ENCODE measurements at regions not wholly inside any gene's neighbourhood (a gene's known extent, or its start where the extent isn't known, plus 50 kb on each side); places are given as distances from the start of the nearest gene placed in this dataset.

DNA sequence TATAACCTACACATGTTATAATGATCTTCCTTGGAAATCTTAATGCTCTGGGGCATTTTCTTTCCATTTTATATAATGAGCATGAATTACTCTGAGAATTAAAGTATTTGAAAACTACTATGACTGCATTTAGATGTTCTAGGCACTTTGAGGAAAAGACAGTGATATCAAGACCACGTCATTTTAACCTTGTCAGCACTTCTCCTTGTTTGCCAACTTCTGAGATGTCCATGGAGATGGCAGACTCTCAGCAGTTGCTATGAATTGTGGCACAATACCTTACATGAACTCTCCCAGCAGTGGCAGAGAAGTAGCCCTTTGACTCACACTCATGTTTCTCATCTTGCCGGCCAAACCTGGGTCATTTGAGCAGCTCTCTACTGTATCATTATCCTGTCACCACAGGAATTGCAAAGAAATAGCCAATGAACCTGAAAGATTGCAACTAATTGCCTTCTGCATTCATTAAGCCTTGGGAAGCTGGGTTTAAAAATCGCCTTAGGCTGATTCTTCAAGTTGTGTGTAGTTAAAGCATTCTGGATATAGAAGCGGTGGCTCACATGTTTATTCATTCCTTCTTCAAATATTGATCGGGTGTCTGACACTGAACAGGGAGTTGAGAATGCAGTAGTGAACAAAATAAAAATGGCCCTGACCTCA is 272.2 kb upstream of the CFAP20DC start:
- Histone ChIP-seq H3K4me1 (ENCODE audit: insufficient read depth, poor library complexity, severe bottlenecking) (peaks cover 3% of the 10 kb centered on the region), H3K4me3 (ENCODE audit: severe bottlenecking) (no peak overlapping the region), H3K27ac (ENCODE audit: poor library complexity, severe bottlenecking) (no peak overlapping the region), H3K9me3 (ENCODE audit: severe bottlenecking) (no peaks in the 10 kb centered on the region), H3K36me3 (ENCODE audit: low read depth) (no peaks in the 10 kb centered on the region), H3K27me3 (ENCODE audit: insufficient read depth, poor library complexity, severe bottlenecking) (no peaks in the 10 kb centered on the region)
- TF ChIP-seq, protein P1, sequence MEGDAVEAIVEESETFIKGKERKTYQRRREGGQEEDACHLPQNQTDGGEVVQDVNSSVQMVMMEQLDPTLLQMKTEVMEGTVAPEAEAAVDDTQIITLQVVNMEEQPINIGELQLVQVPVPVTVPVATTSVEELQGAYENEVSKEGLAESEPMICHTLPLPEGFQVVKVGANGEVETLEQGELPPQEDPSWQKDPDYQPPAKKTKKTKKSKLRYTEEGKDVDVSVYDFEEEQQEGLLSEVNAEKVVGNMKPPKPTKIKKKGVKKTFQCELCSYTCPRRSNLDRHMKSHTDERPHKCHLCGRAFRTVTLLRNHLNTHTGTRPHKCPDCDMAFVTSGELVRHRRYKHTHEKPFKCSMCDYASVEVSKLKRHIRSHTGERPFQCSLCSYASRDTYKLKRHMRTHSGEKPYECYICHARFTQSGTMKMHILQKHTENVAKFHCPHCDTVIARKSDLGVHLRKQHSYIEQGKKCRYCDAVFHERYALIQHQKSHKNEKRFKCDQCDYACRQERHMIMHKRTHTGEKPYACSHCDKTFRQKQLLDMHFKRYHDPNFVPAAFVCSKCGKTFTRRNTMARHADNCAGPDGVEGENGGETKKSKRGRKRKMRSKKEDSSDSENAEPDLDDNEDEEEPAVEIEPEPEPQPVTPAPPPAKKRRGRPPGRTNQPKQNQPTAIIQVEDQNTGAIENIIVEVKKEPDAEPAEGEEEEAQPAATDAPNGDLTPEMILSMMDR (IDR thresholded peaks at IDR 0.05; ENCODE audit: poor library complexity, severe bottlenecking): no peak
- ATAC-seq (ENCODE audit: low read depth) (no peak), DNase-seq (ENCODE audit: low spot score) (no peak)

DNA sequence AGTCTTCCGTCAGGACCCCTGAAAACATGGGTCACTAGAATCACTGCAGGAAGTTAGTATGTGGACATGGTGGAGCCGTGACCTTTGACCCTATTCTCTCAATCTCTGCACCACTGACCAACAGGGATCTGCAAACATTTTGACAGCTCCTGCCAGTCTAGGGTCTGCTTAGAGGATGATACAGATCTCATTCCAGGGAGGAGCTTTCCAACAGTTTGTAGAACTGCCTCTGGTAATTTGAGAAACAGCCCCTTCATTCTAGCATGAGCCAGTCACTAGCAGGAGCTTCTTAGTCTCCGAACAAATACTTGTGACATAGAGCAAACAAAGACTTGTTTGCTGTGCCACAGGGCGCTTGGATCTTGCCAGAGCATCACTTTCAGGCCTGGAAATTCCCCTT is 270.3 kb upstream of the CFAP20DC start:
- Histone ChIP-seq H3K27me3 (ENCODE audit: insufficient read depth, poor library complexity, severe bottlenecking) (no peaks in the 10 kb centered on the region), H3K9me3 (ENCODE audit: severe bottlenecking) (no peaks in the 10 kb centered on the region), H3K27ac (ENCODE audit: poor library complexity, severe bottlenecking) (no peak overlapping the region), H3K4me3 (ENCODE audit: severe bottlenecking) (no peak overlapping the region), H3K4me1 (ENCODE audit: insufficient read depth, poor library complexity, severe bottlenecking) (no peaks in the 10 kb centered on the region), H3K36me3 (ENCODE audit: low read depth) (no peaks in the 10 kb centered on the region)
- ATAC-seq (ENCODE audit: low read depth) (no peak), DNase-seq (ENCODE audit: low spot score) (no peak)
- TF ChIP-seq, protein P1 (IDR thresholded peaks at IDR 0.05; ENCODE audit: poor library complexity, severe bottlenecking): no peak

DNA sequence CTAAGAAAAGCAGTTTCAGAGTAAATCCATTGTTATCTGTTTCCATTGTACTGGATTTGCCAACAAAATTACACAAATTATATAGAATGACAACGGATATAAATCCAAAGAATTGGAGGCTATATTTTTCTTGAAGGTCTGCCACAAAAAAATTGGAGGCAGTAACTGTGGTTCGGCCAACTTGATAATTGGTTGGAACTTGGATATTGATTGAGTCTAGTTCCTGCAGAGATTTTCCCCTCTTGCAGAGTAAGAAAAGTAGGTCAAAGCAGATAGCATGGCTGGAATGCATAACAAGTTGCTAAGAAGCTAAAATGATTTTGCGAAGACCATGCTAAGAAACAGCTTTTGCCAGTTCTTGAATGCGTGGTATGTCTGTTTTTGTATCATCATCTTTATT is 269.6 kb upstream of the CFAP20DC start:
- Histone ChIP-seq H3K9me3 (ENCODE audit: severe bottlenecking) (no peaks in the 10 kb centered on the region), H3K27ac (ENCODE audit: poor library complexity, severe bottlenecking) (no peak overlapping the region), H3K36me3 (ENCODE audit: low read depth) (no peaks in the 10 kb centered on the region), H3K4me1 (ENCODE audit: insufficient read depth, poor library complexity, severe bottlenecking) (no peaks in the 10 kb centered on the region), H3K4me3 (ENCODE audit: severe bottlenecking) (no peak overlapping the region), H3K27me3 (ENCODE audit: insufficient read depth, poor library complexity, severe bottlenecking) (no peaks in the 10 kb centered on the region)
- TF ChIP-seq, protein P1 (IDR thresholded peaks at IDR 0.05; ENCODE audit: poor library complexity, severe bottlenecking): no peak
- ATAC-seq (ENCODE audit: low read depth) (no peak), DNase-seq (ENCODE audit: low spot score) (no peak)

DNA sequence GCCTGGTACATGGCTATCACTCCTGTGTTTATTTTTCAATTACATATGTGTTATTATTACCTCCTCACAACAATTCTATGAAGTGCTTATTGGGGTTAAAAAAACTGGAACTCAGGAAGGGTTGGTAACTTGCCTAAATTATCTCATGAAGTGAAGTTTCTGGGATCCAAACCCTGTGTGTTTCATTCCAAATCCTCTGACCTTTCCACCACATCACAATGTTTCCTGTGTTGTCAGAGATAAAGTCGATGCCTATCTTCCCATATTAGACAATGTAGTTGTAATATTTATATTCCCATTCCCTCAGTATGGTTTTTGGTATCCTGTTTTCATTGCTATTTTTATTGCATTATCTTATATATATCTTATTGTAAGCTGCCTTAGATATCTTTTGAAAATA is 269.1 kb upstream of the CFAP20DC start:
- Histone ChIP-seq H3K27ac (ENCODE audit: poor library complexity, severe bottlenecking) (no peak overlapping the region), H3K4me3 (ENCODE audit: severe bottlenecking) (no peak overlapping the region), H3K4me1 (ENCODE audit: insufficient read depth, poor library complexity, severe bottlenecking) (no peaks in the 10 kb centered on the region), H3K36me3 (ENCODE audit: low read depth) (no peaks in the 10 kb centered on the region), H3K27me3 (ENCODE audit: insufficient read depth, poor library complexity, severe bottlenecking) (no peaks in the 10 kb centered on the region), H3K9me3 (ENCODE audit: severe bottlenecking) (no peaks in the 10 kb centered on the region)
- DNase-seq (ENCODE audit: low spot score) (no peak), ATAC-seq (ENCODE audit: low read depth) (no peak)
- TF ChIP-seq, protein P1 (IDR thresholded peaks at IDR 0.05; ENCODE audit: poor library complexity, severe bottlenecking): no peak

DNA sequence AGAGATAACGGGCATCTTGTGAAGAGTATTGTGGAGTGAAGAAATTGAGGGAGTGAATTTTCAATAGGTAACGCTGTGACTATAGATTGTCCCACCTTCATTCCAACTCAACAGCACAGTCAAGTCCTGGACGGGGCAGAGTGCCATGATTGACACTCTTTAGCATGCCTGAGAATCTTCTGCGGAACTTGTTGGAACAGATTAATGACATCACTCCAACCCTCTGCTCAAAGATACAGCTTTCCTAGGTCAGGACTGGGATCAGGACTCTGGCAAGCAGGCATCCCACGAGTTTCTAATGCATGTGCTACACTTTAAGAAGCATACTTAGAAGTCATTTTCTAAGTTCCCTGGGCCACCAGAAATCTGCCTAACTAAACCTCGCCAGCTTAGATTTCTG is 267.6 kb upstream of the CFAP20DC start:
- ATAC-seq (ENCODE audit: low read depth) (no peak), DNase-seq (ENCODE audit: low spot score) (no peak)
- no peaks in the 10 kb centered on the region for H3K36me3 ChIP-seq (ENCODE audit: low read depth)
- TF ChIP-seq, protein P1 (IDR thresholded peaks at IDR 0.05; ENCODE audit: poor library complexity, severe bottlenecking): no peak
- no peak overlapping the region for H3K27ac ChIP-seq (ENCODE audit: poor library complexity, severe bottlenecking)
- no peak overlapping the region for H3K4me3 ChIP-seq (ENCODE audit: severe bottlenecking)
- no peaks in the 10 kb centered on the region for H3K4me1 ChIP-seq (ENCODE audit: insufficient read depth, poor library complexity, severe bottlenecking)
- no peaks in the 10 kb centered on the region for H3K27me3 ChIP-seq (ENCODE audit: insufficient read depth, poor library complexity, severe bottlenecking)
- no peaks in the 10 kb centered on the region for H3K9me3 ChIP-seq (ENCODE audit: severe bottlenecking)

Measured in RWPE2 (cell line).